Transverse colon (tissue), 4 donors: ENCODE measurements at regions not wholly inside any gene's neighbourhood (a gene's known extent, or its start where the extent isn't known, plus 50 kb on each side); places are given as distances from the start of the nearest gene placed in this dataset.

Source experiments
- POLR2A ChIP-seq: fragments of 450-650 bp; IDR thresholded peaks from one replicate; pipeline ENCODE4 v1.6.1; 2016; ENCODE audit warnings: antibody characterized with exemption, mild to moderate bottlenecking, moderate library complexity
- POLR2AphosphoS5 ChIP-seq, 3 donors: sonication (generic); formaldehyde crosslinking; IDR thresholded peaks; one replicate each; pipeline ENCODE4 v1.6.1; 2016; ENCODE audit warnings: antibody characterized with exemption in 3 of 3
- TF ChIP-seq, protein P1 (sequence below), 5 experiments: fragments of 200-600 bp in 3 of 5; fragments of 450-650 bp in 2 of 5; sonication (generic) in 3 of 5; IDR thresholded peaks; 1 replicate in 2 of 5; 2 replicates in 3 of 5; pipeline ENCODE4 v1.5.1; 2016 to 2017; ENCODE audit warnings: antibody characterized with exemption in 5 of 5, inconsistent platforms in 3 of 5, mild to moderate bottlenecking in 2 of 5, moderate library complexity in 1 of 5

DNA sequence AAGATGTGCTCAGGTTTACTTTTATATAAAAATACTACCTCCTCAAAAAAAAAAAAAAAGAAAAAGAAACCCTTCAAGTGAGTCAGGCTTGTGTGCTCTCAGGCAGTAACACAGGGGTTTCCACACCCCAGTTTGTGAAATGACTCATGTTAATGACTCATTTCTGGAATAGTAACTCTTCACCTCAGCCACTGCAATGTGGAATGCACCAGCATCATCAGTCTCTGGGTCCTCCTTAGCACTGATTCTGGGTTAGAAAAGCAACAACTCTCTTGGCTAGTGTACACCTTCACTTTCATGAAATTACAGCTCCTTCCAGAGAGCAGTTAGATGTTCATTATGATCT is 110.6 kb downstream of the EMX2 start:
- TF ChIP-seq, protein P1, sequence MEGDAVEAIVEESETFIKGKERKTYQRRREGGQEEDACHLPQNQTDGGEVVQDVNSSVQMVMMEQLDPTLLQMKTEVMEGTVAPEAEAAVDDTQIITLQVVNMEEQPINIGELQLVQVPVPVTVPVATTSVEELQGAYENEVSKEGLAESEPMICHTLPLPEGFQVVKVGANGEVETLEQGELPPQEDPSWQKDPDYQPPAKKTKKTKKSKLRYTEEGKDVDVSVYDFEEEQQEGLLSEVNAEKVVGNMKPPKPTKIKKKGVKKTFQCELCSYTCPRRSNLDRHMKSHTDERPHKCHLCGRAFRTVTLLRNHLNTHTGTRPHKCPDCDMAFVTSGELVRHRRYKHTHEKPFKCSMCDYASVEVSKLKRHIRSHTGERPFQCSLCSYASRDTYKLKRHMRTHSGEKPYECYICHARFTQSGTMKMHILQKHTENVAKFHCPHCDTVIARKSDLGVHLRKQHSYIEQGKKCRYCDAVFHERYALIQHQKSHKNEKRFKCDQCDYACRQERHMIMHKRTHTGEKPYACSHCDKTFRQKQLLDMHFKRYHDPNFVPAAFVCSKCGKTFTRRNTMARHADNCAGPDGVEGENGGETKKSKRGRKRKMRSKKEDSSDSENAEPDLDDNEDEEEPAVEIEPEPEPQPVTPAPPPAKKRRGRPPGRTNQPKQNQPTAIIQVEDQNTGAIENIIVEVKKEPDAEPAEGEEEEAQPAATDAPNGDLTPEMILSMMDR (IDR thresholded peaks at IDR 0.05): no peak
- TF ChIP-seq POLR2A (no peak), POLR2AphosphoS5 (IDR thresholded peaks at IDR 0.05) (no peak)
